Activated T-cell treated with anti-CD3 and anti-CD28 coated beads, Interleukin-2, amount 50 U/mL, for 24 hours (primary cell): ENCODE measurements at regions not wholly inside any gene's neighbourhood (a gene's known extent, or its start where the extent isn't known, plus 50 kb on each side); places are given as distances from the start of the nearest gene placed in this dataset.

Experiments
- DNase-seq: peaks from one replicate; pipeline ENCODE4 v3.0.0-alpha.2; 2020
- H3K27ac Mint-ChIP-seq: 2 replicates; pipeline ENCODE4 v1.8.0; 2020; ENCODE audit warnings: mild to moderate bottlenecking, mixed read lengths
- H3K27me3 Mint-ChIP-seq: 2 replicates; pipeline ENCODE4 v1.8.0; 2020; ENCODE audit warnings: mixed read lengths
- H3K36me3 Mint-ChIP-seq: 2 replicates; pipeline ENCODE4 v1.8.0; 2020; ENCODE audit warnings: low read depth, mixed read lengths
- H3K4me1 Mint-ChIP-seq: 2 replicates; pipeline ENCODE4 v1.8.0; 2020; ENCODE audit warnings: low read depth, mixed read lengths
- H3K4me3 Mint-ChIP-seq: 2 replicates; pipeline ENCODE4 v1.8.0; 2020; ENCODE audit warnings: mild to moderate bottlenecking, moderate library complexity, mixed read lengths
- H3K9me3 Mint-ChIP-seq: 2 replicates; pipeline ENCODE4 v1.8.0; 2020; ENCODE audit warnings: mixed read lengths

- no peak for DNase-seq
- Mint-ChIP-seq H3K4me3 (no peak overlapping the region), H3K36me3 (no peaks in the 10 kb centered on the region), H3K4me1 (no peaks in the 10 kb centered on the region), H3K9me3 (no peaks in the 10 kb centered on the region), H3K27me3 (peaks cover 9% of the 10 kb centered on the region), H3K27ac (no peak overlapping the region)
Observed at GRCh38 chr7:156177422-156178055, 365.3 kb upstream of the SHH start.

- Mint-ChIP-seq H3K4me1 (no peaks in the 10 kb centered on the region), H3K27me3 (peaks cover 6% of the 10 kb centered on the region), H3K4me3 (no peak overlapping the region), H3K27ac (no peak overlapping the region), H3K9me3 (no peaks in the 10 kb centered on the region), H3K36me3 (no peaks in the 10 kb centered on the region)
- DNase-seq, result no peak
Observed at GRCh38 chr7:156176039-156176438, 363.8 kb upstream of the SHH start.

- no peak for DNase-seq
- no peak overlapping the region for H3K4me3 Mint-ChIP-seq
- no peak overlapping the region for H3K27ac Mint-ChIP-seq
- H3K4me1 Mint-ChIP-seq, result no peaks in the 10 kb centered on the region
- H3K9me3 Mint-ChIP-seq, result no peaks in the 10 kb centered on the region
- peaks cover 2% of the 10 kb centered on the region for H3K27me3 Mint-ChIP-seq
- H3K36me3 Mint-ChIP-seq, result no peaks in the 10 kb centered on the region
Observed at GRCh38 chr7:156175003-156175402, 362.7 kb upstream of the SHH start.

- Mint-ChIP-seq H3K36me3 (no peaks in the 10 kb centered on the region), H3K27me3 (no peaks in the 10 kb centered on the region), H3K4me1 (no peaks in the 10 kb centered on the region), H3K4me3 (no peak overlapping the region), H3K9me3 (no peaks in the 10 kb centered on the region), H3K27ac (no peak overlapping the region)
- no peak for DNase-seq
Observed at GRCh38 chr7:156174428-156174827, 362.2 kb upstream of the SHH start.

DNA sequence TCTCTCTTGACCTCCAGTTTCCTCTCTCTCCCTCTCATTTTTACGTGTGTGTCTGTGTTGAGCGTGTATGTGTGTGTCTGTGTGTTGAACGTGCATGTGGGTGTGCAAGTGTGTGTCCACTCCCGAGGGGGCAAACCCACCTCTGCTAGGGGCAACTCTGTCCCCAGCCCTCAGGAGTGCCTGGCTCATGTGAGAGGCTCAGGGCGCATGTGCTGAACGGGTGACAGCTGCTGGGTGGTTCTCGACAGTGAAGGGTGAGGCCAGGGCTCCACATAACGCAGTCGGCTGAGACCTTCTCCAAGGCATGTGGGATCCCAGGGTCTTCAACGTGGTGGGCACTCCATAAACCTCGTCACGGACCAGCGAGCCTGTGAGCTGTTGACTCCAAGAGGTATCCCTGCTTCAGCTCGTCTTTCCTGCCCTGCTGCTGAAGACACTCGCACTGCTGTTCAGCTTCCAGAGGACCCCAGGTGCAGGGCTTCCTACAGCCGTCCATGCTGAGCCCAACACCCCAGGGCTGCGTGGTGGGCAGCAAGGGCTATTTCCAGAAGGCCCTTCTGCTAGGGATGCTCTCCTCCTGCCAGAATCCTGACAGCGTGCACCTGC lies 361.6 kb upstream of the SHH start:
- Mint-ChIP-seq H3K27me3 (no peaks in the 10 kb centered on the region), H3K4me1 (no peaks in the 10 kb centered on the region), H3K36me3 (no peaks in the 10 kb centered on the region), H3K4me3 (no peak overlapping the region), H3K27ac (no peak overlapping the region), H3K9me3 (no peaks in the 10 kb centered on the region)
- no peak for DNase-seq

GRCh38 chr7:156173346-156173745 lies 361.1 kb upstream of the SHH start:
- DNase-seq, result no peak
- Mint-ChIP-seq H3K27me3 (no peaks in the 10 kb centered on the region), H3K27ac (no peak overlapping the region), H3K9me3 (no peaks in the 10 kb centered on the region), H3K36me3 (no peaks in the 10 kb centered on the region), H3K4me3 (no peak overlapping the region), H3K4me1 (no peaks in the 10 kb centered on the region)

DNA sequence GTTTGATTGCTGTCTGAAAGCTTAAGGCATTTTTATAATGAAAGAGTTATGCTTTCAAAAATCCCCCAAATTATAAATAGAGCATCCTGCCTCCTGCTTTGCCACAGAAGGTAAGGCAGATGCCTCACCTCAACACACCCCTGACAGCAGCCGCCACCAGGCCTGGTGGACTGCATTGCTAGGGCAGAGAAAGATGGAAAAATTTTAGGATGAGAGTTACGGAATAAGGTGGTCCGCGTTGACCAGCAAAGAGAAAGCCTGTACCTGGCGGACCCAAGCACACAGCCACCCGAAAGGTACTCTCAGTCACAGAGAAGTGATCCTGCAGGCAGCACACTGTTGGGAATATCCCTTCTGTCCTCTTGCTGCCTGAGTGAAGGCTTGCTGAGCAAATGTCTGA lies 360.4 kb upstream of the SHH start:
- no peak overlapping the region for H3K4me3 Mint-ChIP-seq
- no peaks in the 10 kb centered on the region for H3K4me1 Mint-ChIP-seq
- H3K27ac Mint-ChIP-seq, result no peak overlapping the region
- DNase-seq, result no peak
- H3K9me3 Mint-ChIP-seq, result no peaks in the 10 kb centered on the region
- no peaks in the 10 kb centered on the region for H3K27me3 Mint-ChIP-seq
- no peaks in the 10 kb centered on the region for H3K36me3 Mint-ChIP-seq

DNA sequence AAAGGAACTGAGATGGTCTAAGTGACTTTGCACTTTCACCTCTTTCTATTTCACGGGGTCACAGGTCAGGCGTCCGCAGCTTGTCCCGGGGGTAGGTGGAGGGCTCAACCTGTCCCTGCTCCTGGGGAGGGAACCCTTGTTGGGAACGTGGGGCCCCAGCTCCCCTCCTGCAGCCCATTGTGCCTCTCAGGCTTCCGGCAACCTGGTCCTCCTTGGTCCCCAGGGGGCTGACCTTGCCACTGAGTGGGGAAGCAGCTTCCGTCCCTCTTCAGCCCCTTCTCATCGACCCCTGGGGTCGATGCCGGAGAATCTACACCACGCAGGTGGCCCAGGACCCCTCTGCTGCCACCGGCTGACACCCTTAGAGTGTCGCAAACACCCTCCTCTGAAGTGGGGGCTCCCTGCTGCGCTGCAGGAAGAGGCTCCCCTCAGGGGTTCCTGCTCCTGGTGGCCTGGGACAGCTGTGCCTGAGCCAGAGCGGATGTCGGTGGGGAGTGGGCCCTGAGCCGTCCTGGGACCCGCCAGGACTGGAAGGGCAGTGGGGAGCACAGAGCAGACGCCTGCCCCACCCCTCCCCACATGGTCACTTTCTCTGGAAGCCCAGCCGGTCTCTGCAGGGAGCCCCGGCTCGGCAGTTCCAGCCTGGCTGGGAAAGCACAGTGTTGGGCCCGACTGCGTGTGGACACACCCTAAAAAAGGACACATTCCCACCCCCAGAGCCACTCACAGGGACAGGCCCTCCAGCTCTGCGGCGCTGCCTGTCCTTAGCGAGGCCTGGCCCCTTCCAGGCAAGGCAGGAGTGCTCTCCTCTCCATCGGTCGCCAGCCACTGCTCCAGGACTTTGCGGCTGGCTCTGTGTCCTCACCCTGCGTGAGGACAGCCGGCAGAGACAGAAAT lies 357.5 kb upstream of the SHH start:
- no peak for DNase-seq
- H3K4me3 Mint-ChIP-seq, result no peak overlapping the region
- no peaks in the 10 kb centered on the region for H3K36me3 Mint-ChIP-seq

GRCh38 chr7:156168434-156168833 lies 356.2 kb upstream of the SHH start:
- no peaks in the 10 kb centered on the region for H3K9me3 Mint-ChIP-seq
- no peak for DNase-seq
- H3K27me3 Mint-ChIP-seq, result no peaks in the 10 kb centered on the region
- H3K36me3 Mint-ChIP-seq, result no peaks in the 10 kb centered on the region
- H3K4me3 Mint-ChIP-seq, result no peak overlapping the region
- no peaks in the 10 kb centered on the region for H3K4me1 Mint-ChIP-seq
- no peak overlapping the region for H3K27ac Mint-ChIP-seq

More for the DNA sequence above, 357.5 kb upstream of the SHH start:
- Mint-ChIP-seq H3K9me3 (no peaks in the 10 kb centered on the region), H3K4me1 (no peaks in the 10 kb centered on the region), H3K27ac (no peak overlapping the region), H3K27me3 (no peaks in the 10 kb centered on the region)

DNA sequence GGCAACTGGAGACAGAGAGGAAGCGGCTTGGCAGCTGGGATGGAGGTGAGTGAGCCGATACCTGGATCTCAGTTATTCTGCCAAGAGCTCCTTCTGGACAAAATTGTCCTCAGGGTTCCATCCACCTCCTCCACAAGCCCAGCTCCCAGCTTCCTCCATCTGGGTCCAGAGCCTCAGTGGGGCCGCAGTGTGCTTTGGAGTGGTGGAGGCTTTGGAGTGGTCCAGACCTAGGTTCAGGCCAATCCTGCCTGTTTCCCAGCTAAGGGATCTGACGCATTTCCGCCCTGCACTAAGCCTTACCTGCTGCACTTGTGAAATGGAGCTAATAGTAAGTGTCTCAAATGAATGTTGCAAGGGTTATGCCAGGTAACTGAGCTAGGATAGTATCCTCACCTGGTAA lies 355.7 kb upstream of the SHH start:
- Mint-ChIP-seq H3K27ac (no peak overlapping the region), H3K9me3 (no peaks in the 10 kb centered on the region), H3K36me3 (no peaks in the 10 kb centered on the region), H3K27me3 (peaks cover under 1% of the 10 kb centered on the region), H3K4me1 (no peaks in the 10 kb centered on the region), H3K4me3 (no peak overlapping the region)
- no peak for DNase-seq

GRCh38 chr7:156167417-156167807 lies 355.1 kb upstream of the SHH start:
- Mint-ChIP-seq H3K36me3 (no peaks in the 10 kb centered on the region), H3K27me3 (peaks cover 5% of the 10 kb centered on the region), H3K4me1 (no peaks in the 10 kb centered on the region), H3K9me3 (no peaks in the 10 kb centered on the region), H3K27ac (no peak overlapping the region), H3K4me3 (no peak overlapping the region)
- DNase-seq, result no peak

GRCh38 chr7:156166692-156167416 lies 354.6 kb upstream of the SHH start:
- no peaks in the 10 kb centered on the region for H3K4me1 Mint-ChIP-seq
- no peak overlapping the region for H3K27ac Mint-ChIP-seq
- H3K4me3 Mint-ChIP-seq, result no peak overlapping the region
- DNase-seq, result no peak
- no peaks in the 10 kb centered on the region for H3K9me3 Mint-ChIP-seq
- peaks cover 5% of the 10 kb centered on the region for H3K27me3 Mint-ChIP-seq
- no peaks in the 10 kb centered on the region for H3K36me3 Mint-ChIP-seq

- Mint-ChIP-seq H3K9me3 (no peaks in the 10 kb centered on the region), H3K36me3 (no peaks in the 10 kb centered on the region), H3K4me1 (no peaks in the 10 kb centered on the region), H3K27me3 (peaks cover 10% of the 10 kb centered on the region), H3K27ac (no peak overlapping the region), H3K4me3 (no peak overlapping the region)
- DNase-seq, result no peak
Observed at GRCh38 chr7:156163747-156164146, 351.5 kb upstream of the SHH start.

- Mint-ChIP-seq H3K9me3 (no peaks in the 10 kb centered on the region), H3K36me3 (no peaks in the 10 kb centered on the region)
Observed at GRCh38 chr7:156162451-156162850, 350.2 kb upstream of the SHH start.

More at GRCh38 chr7:156162451-156162850, 350.2 kb upstream of the SHH start:
- H3K4me1 Mint-ChIP-seq, result no peaks in the 10 kb centered on the region
- no peak overlapping the region for H3K4me3 Mint-ChIP-seq
- no peak overlapping the region for H3K27ac Mint-ChIP-seq
- H3K27me3 Mint-ChIP-seq, result peaks cover 10% of the 10 kb centered on the region
- DNase-seq, result no peak
